SK-N-SH (cell line): ENCODE measurements at regions not wholly inside any gene's neighbourhood (a gene's known extent, or its start where the extent isn't known, plus 50 kb on each side); places are given as distances from the start of the nearest gene placed in this dataset.

Source experiments
- CTCF ChIA-PET: fragments of 300-600, 350-600 bp; formaldehyde crosslinking; extraction: SDS; loops from one replicate; lab custom pipeline; 2021; lab: Yijun Ruan, JAX
- POLR2A ChIA-PET: fragments of 350-600 bp; sonication (Branson Sonifier 250); formaldehyde crosslinking; extraction: SDS; loops from one replicate; lab custom pipeline; 2020; ENCODE audit warnings: antibody characterized with exemption, inconsistent platforms; lab: Yijun Ruan, JAX
- DNase-seq: peaks from one replicate; pipeline ENCODE4 v3.0.0; 2012
- H2AFZ ChIP-seq: fragments of 200-600 bp; sonication (generic); 2 replicates; pipeline ENCODE4 v1.8.1; 2016; ENCODE audit warnings: antibody characterized with exemption, mild to moderate bottlenecking, low read depth
- H3F3A ChIP-seq: fragments of 200-600 bp; sonication (generic); replicated peaks from 2 replicates; pipeline ENCODE3; 2016; ENCODE audit warnings: antibody characterized with exemption, mild to moderate bottlenecking; ENCODE audit not compliant: insufficient read depth
- H3K27ac ChIP-seq, 2 experiments: fragments of 200-500 bp in 1 of 2; fragments of 200-600 bp in 1 of 2; sonication (Bioruptor generic) in 1 of 2; sonication (generic), shearing (Covaris generic) in 1 of 2; 2 replicates each; pipeline versions ENCODE4 v1.5.1 to v1.6.1; 2014 to 2016; ENCODE audit warnings: low read depth in 2 of 2, inconsistent platforms in 1 of 2, low read length in 1 of 2, mild to moderate bottlenecking in 1 of 2, mixed read lengths in 1 of 2
- H3K27me3 ChIP-seq: fragments of 200-600 bp; sonication (generic), shearing (Covaris generic); 2 replicates; pipeline ENCODE4 v1.6.1; 2016; ENCODE audit warnings: mixed run types; ENCODE audit not compliant: insufficient read depth
- H3K36me3 ChIP-seq, 2 experiments: fragments of 200-500 bp in 1 of 2; fragments of 200-600 bp in 1 of 2; sonication (Bioruptor generic) in 1 of 2; sonication (generic) in 1 of 2; replicated peaks in 1 of 2; 2 replicates each; pipeline versions ENCODE3 to v1.5.1; 2014 to 2016; ENCODE audit warnings: low read length in 1 of 2, mild to moderate bottlenecking in 1 of 2; ENCODE audit not compliant: insufficient read depth in 2 of 2, control insufficient read depth in 1 of 2
- H3K4me1 ChIP-seq, 2 experiments: fragments of 200-500 bp in 1 of 2; fragments of 200-600 bp in 1 of 2; sonication (Bioruptor generic) in 1 of 2; sonication (generic), shearing (Covaris generic) in 1 of 2; 2 replicates each; pipeline versions ENCODE4 v1.5.1 to v1.6.1; 2014 to 2016; ENCODE audit warnings: low read depth in 1 of 2, low read length in 1 of 2, mixed run types in 1 of 2; ENCODE audit not compliant: insufficient read depth in 2 of 2, control insufficient read depth in 1 of 2
- H3K4me2 ChIP-seq: fragments of 200-600 bp; sonication (generic), shearing (Covaris generic); 2 replicates; pipeline ENCODE4 v1.6.1; 2017; ENCODE audit warnings: mixed run types
- H3K4me3 ChIP-seq, 2 experiments: fragments of 200-500 bp in 1 of 2; fragments of 200-600 bp in 1 of 2; sonication (Bioruptor generic) in 1 of 2; sonication (generic), shearing (Covaris generic) in 1 of 2; 2 replicates each; pipeline versions ENCODE4 v1.5.1 to v1.8.1; 2014 to 2016; ENCODE audit warnings: low read depth in 2 of 2, inconsistent platforms in 1 of 2, low read length in 1 of 2, mild to moderate bottlenecking in 1 of 2, mixed read lengths in 1 of 2, moderate library complexity in 1 of 2
- H3K79me2 ChIP-seq: fragments of 200-600 bp; sonication (generic); 2 replicates; pipeline ENCODE4 v1.8.1; 2017; ENCODE audit warnings: mild to moderate bottlenecking; ENCODE audit not compliant: insufficient read depth
- H3K9ac ChIP-seq: fragments of 200-600 bp; sonication (generic); 2 replicates; pipeline ENCODE4 v1.6.1; 2017; ENCODE audit warnings: mixed run types
- H3K9me2 ChIP-seq: fragments of 200-600 bp; sonication (generic); 2 replicates; pipeline ENCODE4 v1.6.1; 2017; ENCODE audit warnings: mixed run types
- H3K9me3 ChIP-seq: fragments of 200-600 bp; sonication (generic); 2 replicates; pipeline ENCODE4 v1.6.1; 2017; ENCODE audit warnings: mixed run types, mild to moderate bottlenecking, moderate library complexity
- H4K20me1 ChIP-seq: fragments of 200-600 bp; sonication (generic); 2 replicates; pipeline ENCODE4 v1.6.1; 2017; ENCODE audit warnings: mild to moderate bottlenecking, mixed run types; ENCODE audit not compliant: insufficient read depth
- CHD2 ChIP-seq: fragments of 150-350 bp; IDR thresholded peaks from 2 replicates; pipeline ENCODE4 v1.6.1; 2018; ENCODE audit warnings: low read length; ENCODE audit not compliant: partially characterized antibody
- EZH2phosphoT487 ChIP-seq: fragments of 200-600 bp; sonication (generic); IDR thresholded peaks from 2 replicates; pipeline ENCODE4 v1.6.1; 2017; ENCODE audit warnings: low read depth, mixed run types, mild to moderate bottlenecking, antibody characterized with exemption, moderate library complexity, borderline replicate concordance
- FOXJ3 ChIP-seq: sonication (generic); formaldehyde crosslinking; IDR thresholded peaks from 2 replicates; pipeline ENCODE4 v1.5.1; 2020; ENCODE audit warnings: mild to moderate bottlenecking, missing genetic modification reagents
- GATA2 ChIP-seq: sonication (generic); formaldehyde crosslinking; IDR thresholded peaks from 2 replicates; pipeline ENCODE4 v1.5.0; 2020; ENCODE audit warnings: mild to moderate bottlenecking, missing genetic modification reagents
- MXI1 ChIP-seq: IDR thresholded peaks from 2 replicates; pipeline ENCODE4 v1.6.1; 2012; ENCODE audit warnings: mild to moderate bottlenecking, low read depth, low read length, improper control_type of control experiment
- POLR2AphosphoS5 ChIP-seq: IDR thresholded peaks from 2 replicates; pipeline ENCODE4 v1.6.1; 2012; ENCODE audit warnings: low read depth, low read length
- WGBS: methylation state at CpG from one replicate; pipeline ENCODE4 v1.1.6; 2017; ENCODE audit warnings: low lambda C conversion rate; 5-methylcytosine and 5-hydroxymethylcytosine counted together
- TF ChIP-seq, protein P1 (sequence below): fragments of 150-350 bp; IDR thresholded peaks from 2 replicates; pipeline ENCODE4 v1.6.1; 2016; ENCODE audit warnings: mild to moderate bottlenecking, low read depth, low read length
- TF ChIP-seq, protein P2 (sequence below): IDR thresholded peaks from 2 replicates; pipeline ENCODE4 v1.6.1; 2012; ENCODE audit warnings: mild to moderate bottlenecking, low read depth, low read length, moderate library complexity

DNA sequence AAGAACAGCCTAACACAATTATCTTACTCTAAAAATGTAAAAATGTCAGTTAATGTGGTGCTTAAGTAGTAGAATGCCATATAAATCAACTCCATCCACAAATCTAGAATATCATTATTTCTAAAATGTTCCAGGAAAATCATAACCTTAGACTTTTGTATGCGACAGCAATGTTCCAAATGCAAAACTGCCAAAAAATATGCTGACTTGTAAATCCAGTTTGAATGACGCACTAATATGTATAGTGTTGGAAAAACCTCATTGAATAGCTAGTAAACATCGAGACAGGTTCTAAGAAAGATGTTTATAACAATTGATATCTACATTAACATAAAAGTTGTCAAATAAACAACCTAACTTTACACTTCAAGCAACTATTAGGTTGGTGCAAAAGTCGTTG lies 469.1 kb upstream of the PRICKLE1 start:
- Histone ChIP-seq H3K4me1 (no peaks in the 10 kb centered on the region), H2AFZ (no peak overlapping the region), H3K36me3 (no peaks in the 10 kb centered on the region), H3K27me3 (no peaks in the 10 kb centered on the region), H3K27ac (no peak overlapping the region), H3K9me3 (no peaks in the 10 kb centered on the region), H3K9ac (no peak overlapping the region), H3K9me2 (no peaks in the 10 kb centered on the region), H3K4me2 (no peak overlapping the region), H3F3A (no peaks in the 10 kb centered on the region), H4K20me1 (no peaks in the 10 kb centered on the region), H3K4me3 (no peak overlapping the region), H3K79me2 (no peaks in the 10 kb centered on the region)
- DNase-seq, result no peak
- 59% methylated on average over 4 of the region's 4 CpGs for WGBS
- TF ChIP-seq GATA2, result no peak
- TF ChIP-seq MXI1, result no peak
- TF ChIP-seq CHD2, result no peak
- no peak for TF ChIP-seq EZH2phosphoT487
- TF ChIP-seq, protein P1, sequence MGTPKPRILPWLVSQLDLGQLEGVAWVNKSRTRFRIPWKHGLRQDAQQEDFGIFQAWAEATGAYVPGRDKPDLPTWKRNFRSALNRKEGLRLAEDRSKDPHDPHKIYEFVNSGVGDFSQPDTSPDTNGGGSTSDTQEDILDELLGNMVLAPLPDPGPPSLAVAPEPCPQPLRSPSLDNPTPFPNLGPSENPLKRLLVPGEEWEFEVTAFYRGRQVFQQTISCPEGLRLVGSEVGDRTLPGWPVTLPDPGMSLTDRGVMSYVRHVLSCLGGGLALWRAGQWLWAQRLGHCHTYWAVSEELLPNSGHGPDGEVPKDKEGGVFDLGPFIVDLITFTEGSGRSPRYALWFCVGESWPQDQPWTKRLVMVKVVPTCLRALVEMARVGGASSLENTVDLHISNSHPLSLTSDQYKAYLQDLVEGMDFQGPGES, result no peak
- TF ChIP-seq, protein P2, sequence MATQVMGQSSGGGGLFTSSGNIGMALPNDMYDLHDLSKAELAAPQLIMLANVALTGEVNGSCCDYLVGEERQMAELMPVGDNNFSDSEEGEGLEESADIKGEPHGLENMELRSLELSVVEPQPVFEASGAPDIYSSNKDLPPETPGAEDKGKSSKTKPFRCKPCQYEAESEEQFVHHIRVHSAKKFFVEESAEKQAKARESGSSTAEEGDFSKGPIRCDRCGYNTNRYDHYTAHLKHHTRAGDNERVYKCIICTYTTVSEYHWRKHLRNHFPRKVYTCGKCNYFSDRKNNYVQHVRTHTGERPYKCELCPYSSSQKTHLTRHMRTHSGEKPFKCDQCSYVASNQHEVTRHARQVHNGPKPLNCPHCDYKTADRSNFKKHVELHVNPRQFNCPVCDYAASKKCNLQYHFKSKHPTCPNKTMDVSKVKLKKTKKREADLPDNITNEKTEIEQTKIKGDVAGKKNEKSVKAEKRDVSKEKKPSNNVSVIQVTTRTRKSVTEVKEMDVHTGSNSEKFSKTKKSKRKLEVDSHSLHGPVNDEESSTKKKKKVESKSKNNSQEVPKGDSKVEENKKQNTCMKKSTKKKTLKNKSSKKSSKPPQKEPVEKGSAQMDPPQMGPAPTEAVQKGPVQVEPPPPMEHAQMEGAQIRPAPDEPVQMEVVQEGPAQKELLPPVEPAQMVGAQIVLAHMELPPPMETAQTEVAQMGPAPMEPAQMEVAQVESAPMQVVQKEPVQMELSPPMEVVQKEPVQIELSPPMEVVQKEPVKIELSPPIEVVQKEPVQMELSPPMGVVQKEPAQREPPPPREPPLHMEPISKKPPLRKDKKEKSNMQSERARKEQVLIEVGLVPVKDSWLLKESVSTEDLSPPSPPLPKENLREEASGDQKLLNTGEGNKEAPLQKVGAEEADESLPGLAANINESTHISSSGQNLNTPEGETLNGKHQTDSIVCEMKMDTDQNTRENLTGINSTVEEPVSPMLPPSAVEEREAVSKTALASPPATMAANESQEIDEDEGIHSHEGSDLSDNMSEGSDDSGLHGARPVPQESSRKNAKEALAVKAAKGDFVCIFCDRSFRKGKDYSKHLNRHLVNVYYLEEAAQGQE, result no peak
- ChIA-PET POLR2A (no interaction called here), CTCF (no interaction called here)

DNA sequence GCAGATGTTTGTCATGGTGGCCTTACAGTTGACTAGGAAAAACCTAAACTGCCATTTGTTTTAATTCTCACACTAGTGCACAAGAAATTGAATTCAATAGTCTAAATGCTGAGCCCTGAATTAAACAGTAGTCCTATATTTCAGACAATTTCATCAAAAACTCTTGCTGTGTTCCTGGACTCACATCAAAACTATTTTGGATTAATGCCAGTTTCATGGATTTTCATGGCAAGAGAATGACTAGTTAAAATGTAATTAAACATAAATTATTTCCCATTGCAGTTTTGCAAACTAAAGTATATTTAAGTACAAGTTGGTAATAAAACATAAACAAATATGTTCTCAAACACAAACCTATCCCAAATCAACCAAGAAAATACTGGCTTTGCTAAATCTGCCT lies 468.0 kb upstream of the PRICKLE1 start:
- CTCF ChIA-PET, result no interaction called here

More for the DNA sequence above, 468.0 kb upstream of the PRICKLE1 start:
- Histone ChIP-seq H3K4me3 (no peak overlapping the region), H3F3A (no peaks in the 10 kb centered on the region), H3K4me2 (no peak overlapping the region), H3K27ac (no peak overlapping the region), H2AFZ (no peak overlapping the region), H3K27me3 (no peaks in the 10 kb centered on the region), H3K79me2 (no peaks in the 10 kb centered on the region), H3K9me2 (no peaks in the 10 kb centered on the region), H3K36me3 (no peaks in the 10 kb centered on the region), H3K4me1 (no peaks in the 10 kb centered on the region), H4K20me1 (no peaks in the 10 kb centered on the region)
- DNase-seq, result no peak
- POLR2A ChIA-PET, result no interaction called here
- TF ChIP-seq, protein P2, result no peak
- no peak for TF ChIP-seq POLR2AphosphoS5
- TF ChIP-seq FOXJ3 (CRISPR knock-in tag), result no peak
- TF ChIP-seq, all 33 proteins: peak for 0
- H3K9me3 ChIP-seq, result no peaks in the 10 kb centered on the region
- no peak overlapping the region for H3K9ac ChIP-seq
